ENCODE measurements at regions not wholly inside any gene's neighbourhood (a gene's known extent, or its start where the extent isn't known, plus 50 kb on each side); places are given as distances from the start of the nearest gene placed in this dataset.

GRCh38 chr22:34903416-34903815 is 162.5 kb upstream of the ISX start:
- no peak overlapping the region for H3K27ac ChIP-seq
- DNase-seq, result no peak
- no peaks in the 10 kb centered on the region for H3K9me3 ChIP-seq (ENCODE audit: severe bottlenecking)
- H3K4me3 ChIP-seq (ENCODE audit: low read depth, low read length), result no peak overlapping the region
- TF ChIP-seq CTCF (IDR thresholded peaks at IDR 0.05; ENCODE audit: low read depth, low read length), result no peak
- no peaks in the 10 kb centered on the region for H3K36me3 ChIP-seq
- H3K27me3 ChIP-seq (ENCODE audit: insufficient read depth, low read depth, severe bottlenecking), result no peaks in the 10 kb centered on the region

- no peak for DNase-seq
Observed at GRCh38 chr22:34904486-34904885, 161.5 kb upstream of the ISX start.

GRCh38 chr22:34913826-34914225 is 152.1 kb upstream of the ISX start:
- no peaks in the 10 kb centered on the region for H3K27me3 ChIP-seq (ENCODE audit: insufficient read depth, low read depth, severe bottlenecking)
- no peak overlapping the region for H3K4me3 ChIP-seq (ENCODE audit: low read depth, low read length)
- H3K27ac ChIP-seq, result no peak overlapping the region
- H3K9me3 ChIP-seq (ENCODE audit: severe bottlenecking), result no peaks in the 10 kb centered on the region
- DNase-seq, result no peak
- H3K36me3 ChIP-seq, result no peaks in the 10 kb centered on the region
- no peak for TF ChIP-seq CTCF (IDR thresholded peaks at IDR 0.05; ENCODE audit: low read depth, low read length)

More at GRCh38 chr22:34904486-34904885, 161.5 kb upstream of the ISX start:
- H3K27ac ChIP-seq, result no peak overlapping the region
- no peaks in the 10 kb centered on the region for H3K36me3 ChIP-seq
- H3K27me3 ChIP-seq (ENCODE audit: insufficient read depth, low read depth, severe bottlenecking), result no peaks in the 10 kb centered on the region
- no peak overlapping the region for H3K4me3 ChIP-seq (ENCODE audit: low read depth, low read length)
- TF ChIP-seq CTCF (IDR thresholded peaks at IDR 0.05; ENCODE audit: low read depth, low read length), result no peak
- H3K9me3 ChIP-seq (ENCODE audit: severe bottlenecking), result no peaks in the 10 kb centered on the region

GRCh38 chr22:34914846-34915245 is 151.1 kb upstream of the ISX start:
- no peaks in the 10 kb centered on the region for H3K27me3 ChIP-seq (ENCODE audit: insufficient read depth, low read depth, severe bottlenecking)
- no peaks in the 10 kb centered on the region for H3K9me3 ChIP-seq (ENCODE audit: severe bottlenecking)
- no peak for DNase-seq
- no peak overlapping the region for H3K27ac ChIP-seq
- TF ChIP-seq CTCF (IDR thresholded peaks at IDR 0.05; ENCODE audit: low read depth, low read length), result no peak
- H3K4me3 ChIP-seq (ENCODE audit: low read depth, low read length), result no peak overlapping the region
- no peaks in the 10 kb centered on the region for H3K36me3 ChIP-seq

GRCh38 chr22:34917239-34917638 is 148.7 kb upstream of the ISX start:
- H3K27me3 ChIP-seq (ENCODE audit: insufficient read depth, low read depth, severe bottlenecking), result no peaks in the 10 kb centered on the region

More at GRCh38 chr22:34917239-34917638, 148.7 kb upstream of the ISX start:
- no peak for DNase-seq
- Histone ChIP-seq H3K4me3 (ENCODE audit: low read depth, low read length) (no peak overlapping the region), H3K27ac (no peak overlapping the region), H3K9me3 (ENCODE audit: severe bottlenecking) (no peaks in the 10 kb centered on the region), H3K36me3 (no peaks in the 10 kb centered on the region)
- TF ChIP-seq CTCF (IDR thresholded peaks at IDR 0.05; ENCODE audit: low read depth, low read length), result no peak

Data from WERI-Rb-1 (cell line).